ENCODE measurements at regions not wholly inside any gene's neighbourhood (a gene's known extent, or its start where the extent isn't known, plus 50 kb on each side); places are given as distances from the start of the nearest gene placed in this dataset.

- no peak for TF ChIP-seq POLR2A (IDR thresholded peaks at IDR 0.05)
- TF ChIP-seq CTCF (IDR thresholded peaks at IDR 0.05), result no peak
These were observed 513.6 kb downstream of the SLCO4C1 start for GRCh38 chr5:101782352-101783103.
